ENCODE measurements at regions not wholly inside any gene's neighbourhood (a gene's known extent, or its start where the extent isn't known, plus 50 kb on each side); places are given as distances from the start of the nearest gene placed in this dataset.

DNA sequence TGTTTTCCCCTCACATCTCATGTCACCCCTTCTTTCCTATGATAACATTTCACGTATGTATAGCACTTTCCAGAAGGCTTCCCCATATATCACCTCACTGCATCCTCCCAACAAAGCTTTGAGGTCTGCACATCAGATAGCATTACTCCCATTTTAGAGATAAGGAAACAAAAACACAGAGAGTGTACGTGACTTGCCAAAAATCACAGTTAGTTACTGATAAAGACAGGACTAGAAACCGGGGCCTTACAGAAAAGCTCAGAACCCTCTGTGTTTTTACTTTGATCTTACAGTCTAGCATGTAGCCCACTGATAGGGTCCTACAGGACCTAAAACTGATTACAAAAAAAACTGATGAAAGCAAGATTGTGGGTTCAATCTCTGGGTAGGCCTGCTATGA lies 202.9 kb upstream of the CDKN3 start:
- H3K27me3 ChIP-seq (ENCODE audit: insufficient read depth, low read length), result no peaks in the 10 kb centered on the region
- no peak overlapping the region for H3K4me3 ChIP-seq (ENCODE audit: low read length)
- no peaks in the 10 kb centered on the region for H3K36me3 ChIP-seq (ENCODE audit: insufficient read depth, low read length)
- peaks cover 16% of the 10 kb centered on the region for H3K4me1 ChIP-seq (ENCODE audit: insufficient read depth, low read length)
- no peak overlapping the region for H2AFZ ChIP-seq (ENCODE audit: low read depth, low read length)
- H3K9me3 ChIP-seq (ENCODE audit: low read length), result no peaks in the 10 kb centered on the region

- peaks cover 10% of the 10 kb centered on the region for H3K4me1 ChIP-seq (ENCODE audit: insufficient read depth, low read length)
- H2AFZ ChIP-seq (ENCODE audit: low read depth, low read length), result no peak overlapping the region
- H3K27me3 ChIP-seq (ENCODE audit: insufficient read depth, low read length), result no peaks in the 10 kb centered on the region
- no peaks in the 10 kb centered on the region for H3K36me3 ChIP-seq (ENCODE audit: insufficient read depth, low read length)
- no peak overlapping the region for H3K4me3 ChIP-seq (ENCODE audit: low read length)
- H3K9me3 ChIP-seq (ENCODE audit: low read length), result no peaks in the 10 kb centered on the region
Observed at GRCh38 chr14:54194501-54194900, 202.3 kb upstream of the CDKN3 start.

- Histone ChIP-seq H3K4me1 (ENCODE audit: insufficient read depth, low read length) (no peaks in the 10 kb centered on the region), H3K36me3 (ENCODE audit: insufficient read depth, low read length) (no peaks in the 10 kb centered on the region), H3K27me3 (ENCODE audit: insufficient read depth, low read length) (no peaks in the 10 kb centered on the region), H3K4me3 (ENCODE audit: low read length) (no peak overlapping the region), H3K9me3 (ENCODE audit: low read length) (peaks cover 5% of the 10 kb centered on the region), H2AFZ (ENCODE audit: low read depth, low read length) (no peak overlapping the region)
Observed at GRCh38 chr14:54197369-54197768, 199.4 kb upstream of the CDKN3 start.

GRCh38 chr14:54200726-54201125 lies 196.1 kb upstream of the CDKN3 start:
- Histone ChIP-seq H3K4me1 (ENCODE audit: insufficient read depth, low read length) (no peaks in the 10 kb centered on the region), H3K27me3 (ENCODE audit: insufficient read depth, low read length) (no peaks in the 10 kb centered on the region), H3K9me3 (ENCODE audit: low read length) (peaks cover 5% of the 10 kb centered on the region), H3K4me3 (ENCODE audit: low read length) (no peak overlapping the region), H3K36me3 (ENCODE audit: insufficient read depth, low read length) (no peaks in the 10 kb centered on the region), H2AFZ (ENCODE audit: low read depth, low read length) (no peak overlapping the region)

GRCh38 chr14:54202288-54202687 lies 194.5 kb upstream of the CDKN3 start:
- Histone ChIP-seq H3K4me1 (ENCODE audit: insufficient read depth, low read length) (no peaks in the 10 kb centered on the region), H3K36me3 (ENCODE audit: insufficient read depth, low read length) (no peaks in the 10 kb centered on the region), H3K27me3 (ENCODE audit: insufficient read depth, low read length) (no peaks in the 10 kb centered on the region), H2AFZ (ENCODE audit: low read depth, low read length) (no peak overlapping the region), H3K9me3 (ENCODE audit: low read length) (peaks cover 5% of the 10 kb centered on the region), H3K4me3 (ENCODE audit: low read length) (no peak overlapping the region)

- H3K27me3 ChIP-seq (ENCODE audit: insufficient read depth, low read length), result no peaks in the 10 kb centered on the region
- H3K9me3 ChIP-seq (ENCODE audit: low read length), result peaks cover 4% of the 10 kb centered on the region
- no peak overlapping the region for H3K4me3 ChIP-seq (ENCODE audit: low read length)
- peaks cover under 1% of the 10 kb centered on the region for H3K4me1 ChIP-seq (ENCODE audit: insufficient read depth, low read length)
- H3K36me3 ChIP-seq (ENCODE audit: insufficient read depth, low read length), result no peaks in the 10 kb centered on the region
- H2AFZ ChIP-seq (ENCODE audit: low read depth, low read length), result no peak overlapping the region
Observed at GRCh38 chr14:54206516-54206915, 190.3 kb upstream of the CDKN3 start.

GRCh38 chr14:54207075-54207474 lies 189.7 kb upstream of the CDKN3 start:
- no peak overlapping the region for H2AFZ ChIP-seq (ENCODE audit: low read depth, low read length)
- H3K4me3 ChIP-seq (ENCODE audit: low read length), result no peak overlapping the region
- H3K9me3 ChIP-seq (ENCODE audit: low read length), result no peaks in the 10 kb centered on the region
- no peaks in the 10 kb centered on the region for H3K36me3 ChIP-seq (ENCODE audit: insufficient read depth, low read length)
- peaks cover 5% of the 10 kb centered on the region for H3K4me1 ChIP-seq (ENCODE audit: insufficient read depth, low read length)
- no peaks in the 10 kb centered on the region for H3K27me3 ChIP-seq (ENCODE audit: insufficient read depth, low read length)

- H2AFZ ChIP-seq (ENCODE audit: low read depth, low read length), result no peak overlapping the region
- H3K27me3 ChIP-seq (ENCODE audit: insufficient read depth, low read length), result no peaks in the 10 kb centered on the region
- H3K9me3 ChIP-seq (ENCODE audit: low read length), result no peaks in the 10 kb centered on the region
- peaks cover 5% of the 10 kb centered on the region for H3K4me1 ChIP-seq (ENCODE audit: insufficient read depth, low read length)
- no peak overlapping the region for H3K4me3 ChIP-seq (ENCODE audit: low read length)
- H3K36me3 ChIP-seq (ENCODE audit: insufficient read depth, low read length), result no peaks in the 10 kb centered on the region
Observed at GRCh38 chr14:54207476-54208462, 189.0 kb upstream of the CDKN3 start.

DNA sequence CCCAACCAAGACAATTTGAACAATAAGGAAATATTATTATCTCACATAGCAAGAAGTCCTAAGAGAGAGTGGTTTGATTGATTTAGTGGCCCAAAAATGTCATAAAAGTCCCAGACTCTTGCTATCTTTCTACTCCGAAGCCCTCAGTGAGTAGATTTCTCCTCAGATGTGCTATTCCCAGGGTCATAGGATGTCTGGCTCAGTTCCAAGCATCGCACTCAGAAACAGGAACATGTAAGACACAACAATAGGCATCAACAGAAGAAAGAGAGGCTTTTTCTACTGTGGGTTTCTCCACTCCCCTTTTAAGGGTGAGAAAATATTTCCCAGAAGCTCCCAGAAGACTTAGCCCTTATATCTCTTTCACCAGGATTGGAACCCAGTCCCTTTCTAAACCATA lies 188.1 kb upstream of the CDKN3 start:
- no peak overlapping the region for H2AFZ ChIP-seq (ENCODE audit: low read depth, low read length)
- H3K36me3 ChIP-seq (ENCODE audit: insufficient read depth, low read length), result no peaks in the 10 kb centered on the region
- no peaks in the 10 kb centered on the region for H3K9me3 ChIP-seq (ENCODE audit: low read length)
- no peaks in the 10 kb centered on the region for H3K27me3 ChIP-seq (ENCODE audit: insufficient read depth, low read length)
- no peak overlapping the region for H3K4me3 ChIP-seq (ENCODE audit: low read length)
- H3K4me1 ChIP-seq (ENCODE audit: insufficient read depth, low read length), result peaks cover 5% of the 10 kb centered on the region

DNA sequence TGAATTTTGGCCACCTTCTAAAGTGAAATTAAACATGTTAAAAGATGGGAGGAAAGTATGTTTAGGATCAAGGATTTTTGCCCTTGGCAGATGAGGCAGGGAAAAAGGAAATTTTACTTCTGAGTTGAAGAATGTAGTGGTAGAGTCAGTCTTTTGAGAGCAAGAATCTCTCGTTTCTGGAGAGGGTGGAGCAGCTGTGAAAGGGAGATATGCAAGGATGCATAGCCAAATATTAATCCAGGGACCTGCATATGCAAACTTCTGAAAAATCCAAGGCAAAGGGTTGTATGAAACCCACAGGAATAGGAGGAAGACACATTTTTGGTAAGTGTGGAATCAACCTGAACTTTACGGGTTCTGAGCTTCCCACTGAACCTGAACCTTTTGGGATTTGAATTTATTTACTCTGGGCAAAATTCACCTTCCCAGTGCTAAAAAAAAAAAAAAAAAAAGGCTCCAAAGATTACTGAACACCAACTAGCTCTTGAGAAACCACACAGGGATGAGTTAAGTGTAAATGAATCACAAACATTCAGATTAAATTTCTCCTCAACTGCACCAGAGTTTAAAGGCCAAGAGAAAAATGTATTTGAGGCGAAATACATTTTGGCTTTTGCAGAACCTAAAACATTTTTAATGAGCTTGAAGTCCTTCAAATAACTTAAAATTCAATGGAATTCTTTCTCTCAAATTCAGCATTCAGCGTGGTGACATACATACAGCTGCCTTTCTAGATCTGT lies 187.1 kb upstream of the CDKN3 start:
- H3K27me3 ChIP-seq (ENCODE audit: insufficient read depth, low read length), result no peaks in the 10 kb centered on the region
- H3K9me3 ChIP-seq (ENCODE audit: low read length), result no peaks in the 10 kb centered on the region
- peaks cover 5% of the 10 kb centered on the region for H3K4me1 ChIP-seq (ENCODE audit: insufficient read depth, low read length)
- no peak overlapping the region for H3K4me3 ChIP-seq (ENCODE audit: low read length)
- no peaks in the 10 kb centered on the region for H3K36me3 ChIP-seq (ENCODE audit: insufficient read depth, low read length)
- no peak overlapping the region for H2AFZ ChIP-seq (ENCODE audit: low read depth, low read length)

DNA sequence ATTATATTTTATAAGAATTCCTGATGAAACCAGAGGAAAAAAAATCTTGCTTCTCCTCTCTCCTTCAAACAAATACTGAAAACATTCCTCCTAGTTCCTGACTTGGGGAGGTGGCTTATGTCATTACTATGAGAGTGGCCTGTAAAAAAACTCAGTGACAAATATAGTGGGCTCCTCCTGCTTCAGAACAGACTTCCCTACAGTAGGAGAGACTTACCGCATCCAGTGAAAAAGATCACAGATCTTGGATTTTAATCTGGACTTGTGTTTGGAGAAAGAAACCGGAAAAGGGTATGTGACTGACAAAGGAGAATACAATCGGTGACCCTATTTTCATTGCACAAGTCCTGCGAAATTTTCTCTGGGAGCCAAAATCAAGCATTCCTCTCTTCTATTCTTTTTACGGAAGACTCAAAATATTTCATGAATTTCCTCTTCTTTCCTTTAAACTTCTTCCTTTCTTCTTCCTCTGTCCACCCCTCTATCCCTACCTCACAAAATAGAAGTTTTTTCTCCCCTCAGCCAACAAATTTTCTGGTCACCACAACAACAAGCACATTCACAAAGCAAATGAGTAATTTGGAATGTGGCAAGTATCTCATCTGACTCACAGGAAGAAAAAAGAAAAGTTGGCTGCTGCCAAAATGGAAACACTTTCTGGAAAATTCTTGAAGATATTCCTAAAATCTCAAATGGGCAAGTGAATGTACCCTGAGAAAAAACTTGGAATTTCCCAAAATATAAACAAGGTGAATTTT lies 185.1 kb upstream of the CDKN3 start:
- Histone ChIP-seq H2AFZ (ENCODE audit: low read depth, low read length) (peak overlapping the region; percentile 47), H3K36me3 (ENCODE audit: insufficient read depth, low read length) (no peaks in the 10 kb centered on the region), H3K4me3 (ENCODE audit: low read length) (no peak overlapping the region), H3K4me1 (ENCODE audit: insufficient read depth, low read length) (peaks cover 5% of the 10 kb centered on the region), H3K27me3 (ENCODE audit: insufficient read depth, low read length) (no peaks in the 10 kb centered on the region), H3K9me3 (ENCODE audit: low read length) (no peaks in the 10 kb centered on the region)

DNA sequence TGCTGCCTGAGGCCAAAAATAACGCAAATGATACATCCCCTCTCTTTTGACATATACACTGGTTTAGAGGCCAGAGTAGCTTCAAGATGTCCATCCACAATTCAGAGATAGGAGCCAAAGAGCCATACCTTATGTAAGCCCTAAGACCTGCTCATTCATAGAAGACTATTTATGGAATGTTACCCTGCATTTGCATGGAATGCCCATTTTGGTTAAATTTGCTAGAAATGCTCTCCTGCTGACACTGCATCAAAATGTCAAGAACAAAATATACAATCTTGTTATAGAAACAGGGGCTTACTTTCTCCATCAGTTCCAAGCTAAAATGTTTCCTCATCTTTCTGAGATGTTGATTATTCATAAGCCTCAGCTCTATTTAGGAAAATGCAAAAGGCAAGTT lies 183.3 kb upstream of the CDKN3 start:
- Histone ChIP-seq H3K4me1 (ENCODE audit: insufficient read depth, low read length) (peaks cover 5% of the 10 kb centered on the region), H2AFZ (ENCODE audit: low read depth, low read length) (no peak overlapping the region), H3K27me3 (ENCODE audit: insufficient read depth, low read length) (no peaks in the 10 kb centered on the region), H3K9me3 (ENCODE audit: low read length) (no peaks in the 10 kb centered on the region), H3K4me3 (ENCODE audit: low read length) (no peak overlapping the region), H3K36me3 (ENCODE audit: insufficient read depth, low read length) (no peaks in the 10 kb centered on the region)

GRCh38 chr14:54216827-54217226 lies 180.0 kb upstream of the CDKN3 start:
- Histone ChIP-seq H2AFZ (ENCODE audit: low read depth, low read length) (no peak overlapping the region), H3K4me1 (ENCODE audit: insufficient read depth, low read length) (peaks cover 10% of the 10 kb centered on the region), H3K27me3 (ENCODE audit: insufficient read depth, low read length) (no peaks in the 10 kb centered on the region), H3K36me3 (ENCODE audit: insufficient read depth, low read length) (no peaks in the 10 kb centered on the region), H3K4me3 (ENCODE audit: low read length) (no peak overlapping the region), H3K9me3 (ENCODE audit: low read length) (no peaks in the 10 kb centered on the region)

All from neuron (in vitro differentiated cells).